Lower lobe of right lung (tissue), 2 donors: ENCODE measurements at regions not wholly inside any gene's neighbourhood (a gene's known extent, or its start where the extent isn't known, plus 50 kb on each side); places are given as distances from the start of the nearest gene placed in this dataset.

ENCODE experiments used
- ATAC-seq, 2 donors: fragments of 200-7000 bp; cut with Tn5 transposase; one replicate each; pipeline ENCODE4 v1.9.1; 2020 to 2022; ENCODE audit warnings: mild to moderate bottlenecking in 2 of 2, moderate library complexity in 2 of 2
- DNase-seq: peaks from one replicate; pipeline ENCODE4 v3.0.0-alpha.2; 2020
- H3K27ac ChIP-seq: fragments of 200-600 bp; one replicate; pipeline ENCODE4 v1.8.0; 2022
- H3K27me3 ChIP-seq: fragments of 200-600 bp; one replicate; pipeline ENCODE4 v1.8.0; 2022; ENCODE audit warnings: low read depth
- H3K36me3 ChIP-seq: fragments of 200-600 bp; one replicate; pipeline ENCODE4 v1.8.0; 2022; ENCODE audit warnings: mild to moderate bottlenecking
- H3K4me1 ChIP-seq: fragments of 200-600 bp; one replicate; pipeline ENCODE4 v1.8.0; 2022
- H3K4me3 ChIP-seq: fragments of 200-600 bp; one replicate; pipeline ENCODE4 v1.8.0; 2022; ENCODE audit warnings: mild to moderate bottlenecking
- H3K9me3 ChIP-seq: fragments of 200-600 bp; one replicate; pipeline ENCODE4 v1.8.0; 2022
- CTCF ChIP-seq: fragments of 200-600 bp; IDR thresholded peaks from one replicate; pipeline ENCODE4 v1.8.0; 2022; ENCODE audit warnings: antibody characterized with exemption, mild to moderate bottlenecking
- intact Hi-C: fragments of 100-400 bp; cut with DNase I; formaldehyde crosslinking; loops from one replicate; pipeline ENCODE4 v1.11.0; 2022
- donor health status: DM: no; HTN: yes; CAD: no; lungs with severe emphysema.

- intact Hi-C loops: no loop called here
- ATAC-seq: no peak
- no peaks in the 10 kb centered on the region for H3K9me3 ChIP-seq
- no peak for TF ChIP-seq CTCF
- no peaks in the 10 kb centered on the region for H3K36me3 ChIP-seq
- no peaks in the 10 kb centered on the region for H3K27me3 ChIP-seq
- no peak for DNase-seq
- no peaks in the 10 kb centered on the region for H3K4me1 ChIP-seq
- no peak overlapping the region for H3K27ac ChIP-seq
- no peak overlapping the region for H3K4me3 ChIP-seq
Observed at GRCh38 chr18:65398347-65399075, 352.3 kb upstream of the CDH7 start.

GRCh38 chr18:65380986-65381385 is 369.8 kb upstream of the CDH7 start:
- H3K36me3 ChIP-seq: no peaks in the 10 kb centered on the region
- DNase-seq: no peak
- H3K27me3 ChIP-seq: no peaks in the 10 kb centered on the region
- H3K9me3 ChIP-seq: no peaks in the 10 kb centered on the region
- TF ChIP-seq CTCF: no peak
- H3K4me3 ChIP-seq: no peak overlapping the region
- intact Hi-C loops: no loop called here
- ATAC-seq: no peak
- no peak overlapping the region for H3K27ac ChIP-seq
- H3K4me1 ChIP-seq: no peaks in the 10 kb centered on the region

GRCh38 chr18:65380571-65380970 is 370.2 kb upstream of the CDH7 start:
- intact Hi-C loops: no loop called here

GRCh38 chr18:65372904-65373303 is 377.9 kb upstream of the CDH7 start:
- no peak for ATAC-seq
- intact Hi-C loops: no loop called here

More at GRCh38 chr18:65380571-65380970, 370.2 kb upstream of the CDH7 start:
- ATAC-seq (no peak), DNase-seq (no peak)
- H3K4me3 ChIP-seq: no peak overlapping the region
- no peaks in the 10 kb centered on the region for H3K4me1 ChIP-seq
- no peaks in the 10 kb centered on the region for H3K27me3 ChIP-seq
- no peaks in the 10 kb centered on the region for H3K36me3 ChIP-seq
- no peak overlapping the region for H3K27ac ChIP-seq
- no peak for TF ChIP-seq CTCF
- no peaks in the 10 kb centered on the region for H3K9me3 ChIP-seq

GRCh38 chr18:65365245-65365980 is 385.4 kb upstream of the CDH7 start:
- Histone ChIP-seq H3K4me1 (no peaks in the 10 kb centered on the region), H3K27me3 (no peaks in the 10 kb centered on the region), H3K27ac (no peak overlapping the region), H3K4me3 (no peak overlapping the region), H3K36me3 (no peaks in the 10 kb centered on the region), H3K9me3 (no peaks in the 10 kb centered on the region)
- no peak for DNase-seq
- intact Hi-C loops: no loop called here
- TF ChIP-seq CTCF: no peak
- ATAC-seq: no peak

More at GRCh38 chr18:65372904-65373303, 377.9 kb upstream of the CDH7 start:
- no peaks in the 10 kb centered on the region for H3K36me3 ChIP-seq
- H3K27me3 ChIP-seq: no peaks in the 10 kb centered on the region
- no peak overlapping the region for H3K4me3 ChIP-seq
- H3K9me3 ChIP-seq: no peaks in the 10 kb centered on the region
- no peak for TF ChIP-seq CTCF
- no peaks in the 10 kb centered on the region for H3K4me1 ChIP-seq
- no peak for DNase-seq
- no peak overlapping the region for H3K27ac ChIP-seq
